ENCODE measurements at regions not wholly inside any gene's neighbourhood (a gene's known extent, or its start where the extent isn't known, plus 50 kb on each side); places are given as distances from the start of the nearest gene placed in this dataset.

DNA sequence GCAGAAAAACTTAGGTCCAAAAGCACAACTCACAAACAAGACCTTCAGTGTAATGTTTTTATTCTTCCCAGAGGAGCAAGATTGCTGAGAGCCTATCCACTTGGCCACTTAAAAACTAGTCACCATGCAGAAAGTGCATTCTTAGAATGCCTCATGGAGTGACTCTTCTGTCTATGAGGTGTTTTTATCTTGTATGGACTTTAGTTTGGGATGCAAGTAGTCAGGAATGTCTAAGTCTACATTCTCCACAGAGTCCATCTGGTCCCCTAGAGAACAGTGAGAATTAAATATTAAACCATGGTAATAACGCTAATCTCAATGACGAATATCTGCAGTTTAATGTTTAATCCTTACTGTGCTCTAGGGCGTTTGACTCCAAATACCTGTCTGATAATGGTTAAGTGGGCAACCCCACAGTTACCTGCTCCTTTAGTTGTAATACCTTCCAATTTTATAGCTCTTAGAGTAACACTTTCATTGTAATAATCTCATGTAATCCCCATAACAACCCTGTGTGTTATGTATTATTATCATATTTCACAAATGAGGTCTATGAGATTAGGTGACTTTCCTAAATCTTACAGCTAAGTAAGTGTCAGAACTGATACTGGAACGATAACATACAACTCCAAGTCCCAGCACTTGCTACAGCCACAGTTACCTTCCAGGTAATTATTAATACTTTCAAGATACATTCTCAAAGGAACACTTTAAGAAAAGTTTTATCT lies 235.6 kb upstream of the JADE1 start:
- DNase-seq (ENCODE audit: low read depth in 4 of 4, low spot score in 3 of 4) = peak in 1 of 4 donors; percentile 56

DNA sequence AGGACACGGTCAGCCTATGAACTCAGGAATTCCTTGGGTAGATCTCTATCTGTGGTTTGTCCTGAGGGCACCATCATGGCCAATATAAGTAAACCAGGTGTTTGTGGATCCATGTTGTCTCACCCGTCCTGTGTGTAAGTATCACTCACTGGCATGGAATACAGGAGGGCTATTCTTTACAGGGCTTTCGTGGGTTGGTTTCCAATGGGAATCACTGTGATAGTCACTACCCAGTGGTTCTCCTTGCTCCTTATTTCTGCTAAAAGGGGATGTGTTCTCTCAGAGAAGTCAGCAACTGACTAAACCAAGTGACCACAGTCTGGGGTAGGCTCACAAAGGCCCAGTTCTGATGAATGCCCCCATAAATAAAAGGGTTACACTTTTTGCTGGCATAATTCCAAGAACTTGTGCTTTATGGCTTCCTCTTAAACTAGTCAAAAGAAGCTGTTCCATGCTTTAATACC lies 236.7 kb upstream of the JADE1 start:
- no peak for DNase-seq (ENCODE audit: low read depth in 4 of 4, low spot score in 3 of 4)

DNA sequence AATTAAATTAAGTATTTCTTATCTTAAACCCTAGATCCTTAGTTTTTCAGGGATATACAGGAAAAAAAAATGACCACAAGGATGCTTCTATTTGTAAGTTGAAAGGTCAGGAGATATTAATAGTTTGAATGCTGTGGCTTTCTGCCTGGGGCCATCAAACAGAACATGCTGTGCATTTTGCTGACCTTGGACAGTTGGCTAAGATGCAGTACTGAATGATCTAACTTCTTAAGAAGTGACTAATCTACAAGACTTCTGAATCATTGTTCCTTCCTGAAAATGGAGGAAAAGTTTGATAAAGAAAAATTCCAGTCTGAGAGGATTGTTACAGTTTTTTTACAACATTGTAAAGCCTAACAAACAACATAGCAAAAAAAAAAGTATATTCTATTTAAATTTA lies 237.8 kb upstream of the JADE1 start:
- DNase-seq (ENCODE audit: low read depth in 4 of 4, low spot score in 3 of 4) = no peak

DNA sequence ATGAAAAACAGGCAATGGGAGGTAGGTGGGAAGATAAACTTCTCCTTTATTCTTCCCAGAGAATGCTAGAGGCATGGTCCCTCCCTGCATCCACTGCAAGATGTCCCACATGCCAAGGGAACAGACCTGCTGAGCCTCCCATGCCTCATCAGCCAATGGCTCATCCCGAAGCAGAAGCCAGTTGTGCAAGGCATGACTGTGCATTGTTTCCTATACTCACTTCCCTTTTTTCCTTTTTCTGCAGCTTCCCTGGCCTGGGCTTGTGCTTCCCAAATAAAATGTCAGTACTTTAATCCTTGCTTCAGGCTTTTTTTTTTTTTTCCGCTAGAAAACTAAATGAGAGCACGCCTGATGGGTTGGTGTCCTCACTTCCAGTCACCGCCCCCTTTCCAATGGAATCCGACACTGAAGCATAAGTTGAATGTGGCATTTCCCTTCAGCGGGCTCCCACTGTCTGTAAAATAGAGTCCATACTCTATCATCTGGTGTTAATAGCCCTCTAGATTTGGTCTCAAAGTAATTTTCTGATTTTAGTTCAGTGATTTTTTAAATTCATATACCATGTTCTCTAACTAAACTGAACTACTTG lies 239.0 kb upstream of the JADE1 start:
- DNase-seq (ENCODE audit: low read depth in 4 of 4, low spot score in 3 of 4) = no peak

DNA sequence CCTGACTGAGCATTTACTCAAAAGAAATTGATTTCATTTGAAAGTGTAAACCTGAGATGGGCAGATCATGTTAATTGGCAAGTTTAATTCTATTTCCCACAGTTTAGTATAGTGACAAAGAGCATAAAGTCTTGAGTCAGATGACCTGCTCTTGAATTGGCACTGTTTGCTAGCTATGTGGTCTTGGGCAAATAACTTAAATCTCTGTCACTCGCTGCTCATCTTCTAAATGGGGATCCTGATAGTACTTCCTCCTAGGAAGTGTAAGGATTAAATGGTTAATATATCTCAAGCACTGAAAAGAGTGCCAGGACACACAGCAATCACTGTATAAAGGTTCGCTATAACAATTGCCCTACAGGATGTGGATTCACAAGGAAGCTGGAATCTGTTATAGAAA lies 242.8 kb upstream of the JADE1 start:
- DNase-seq (ENCODE audit: low read depth in 4 of 4, low spot score in 3 of 4) = no peak

DNA sequence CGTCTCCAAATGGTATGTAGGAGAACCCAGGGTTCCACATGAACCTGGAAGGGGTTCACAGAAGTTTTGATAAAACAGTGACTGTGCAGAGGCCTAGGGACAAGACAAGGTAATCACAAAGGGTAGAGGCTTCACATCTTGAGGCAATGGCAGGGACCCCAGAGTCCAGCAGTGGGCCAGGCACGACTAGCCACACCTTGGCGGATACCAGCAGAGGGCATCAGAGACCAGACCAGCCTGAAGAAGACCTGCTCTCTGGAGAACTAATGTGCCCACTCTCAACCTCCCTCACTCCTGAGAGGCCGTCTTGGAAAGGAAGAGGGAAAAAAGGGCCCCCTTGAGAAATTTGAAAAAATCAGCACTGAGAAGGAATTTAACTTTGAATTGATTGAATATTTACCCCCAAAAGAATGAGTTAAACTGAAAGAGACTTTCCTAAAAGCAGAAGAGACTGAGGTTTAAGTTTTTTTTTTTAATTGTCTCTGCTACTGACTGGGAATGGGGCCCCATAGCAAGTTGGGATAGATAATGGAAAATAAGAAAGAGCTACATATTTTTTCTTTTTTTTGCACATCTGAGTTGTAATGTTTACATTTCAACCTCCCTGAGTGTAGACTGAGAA lies 243.8 kb upstream of the JADE1 start:
- DNase-seq (ENCODE audit: low read depth in 4 of 4, low spot score in 3 of 4) = no peak

DNA sequence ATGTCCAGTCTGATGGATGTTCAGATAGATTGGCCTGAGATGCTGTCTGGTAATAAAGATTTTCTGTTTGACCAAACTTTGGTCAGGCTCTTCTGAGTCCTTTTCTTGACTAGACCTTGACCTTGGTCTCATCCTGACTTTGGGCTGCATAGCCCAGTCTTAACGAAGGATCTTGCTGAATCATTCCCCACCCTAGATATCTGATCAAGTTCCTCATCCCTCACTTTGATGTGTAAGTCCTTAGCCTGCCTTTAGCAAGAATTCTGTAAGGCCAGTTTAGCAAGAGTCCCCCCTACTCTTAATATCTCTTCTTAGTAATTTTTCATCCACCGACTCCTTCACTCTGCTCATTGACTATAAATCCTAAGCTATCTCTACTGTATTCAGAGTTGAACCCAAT lies 244.4 kb upstream of the JADE1 start:
- DNase-seq (ENCODE audit: low read depth in 4 of 4, low spot score in 3 of 4) = no peak

DNA sequence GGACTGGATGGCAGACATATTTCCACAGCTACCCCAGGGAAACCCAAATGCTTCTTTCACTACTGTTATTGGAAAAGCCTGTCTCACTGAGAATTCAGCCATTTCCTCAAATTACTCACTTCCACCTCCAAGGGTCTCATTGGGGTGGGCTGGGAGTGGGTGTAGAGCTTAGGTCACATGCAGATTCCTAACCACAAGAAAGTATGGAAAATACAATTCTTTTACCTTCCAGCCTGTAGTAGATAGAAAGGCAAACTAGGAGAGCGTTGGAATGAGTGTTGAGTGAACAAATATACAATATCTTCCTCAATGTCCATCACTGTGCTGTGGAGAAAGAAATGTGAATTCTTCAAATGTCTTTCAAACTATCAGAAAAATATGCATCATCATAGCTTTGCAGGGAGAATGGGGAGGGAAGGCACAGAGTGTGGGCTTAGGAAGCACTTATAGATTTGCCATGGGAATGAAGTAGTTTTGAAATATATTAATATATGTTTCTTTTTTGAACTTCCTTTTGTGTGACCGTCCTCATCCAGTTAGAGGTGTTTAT lies 245.3 kb upstream of the JADE1 start:
- DNase-seq (ENCODE audit: low read depth in 4 of 4, low spot score in 3 of 4) = no peak

DNA sequence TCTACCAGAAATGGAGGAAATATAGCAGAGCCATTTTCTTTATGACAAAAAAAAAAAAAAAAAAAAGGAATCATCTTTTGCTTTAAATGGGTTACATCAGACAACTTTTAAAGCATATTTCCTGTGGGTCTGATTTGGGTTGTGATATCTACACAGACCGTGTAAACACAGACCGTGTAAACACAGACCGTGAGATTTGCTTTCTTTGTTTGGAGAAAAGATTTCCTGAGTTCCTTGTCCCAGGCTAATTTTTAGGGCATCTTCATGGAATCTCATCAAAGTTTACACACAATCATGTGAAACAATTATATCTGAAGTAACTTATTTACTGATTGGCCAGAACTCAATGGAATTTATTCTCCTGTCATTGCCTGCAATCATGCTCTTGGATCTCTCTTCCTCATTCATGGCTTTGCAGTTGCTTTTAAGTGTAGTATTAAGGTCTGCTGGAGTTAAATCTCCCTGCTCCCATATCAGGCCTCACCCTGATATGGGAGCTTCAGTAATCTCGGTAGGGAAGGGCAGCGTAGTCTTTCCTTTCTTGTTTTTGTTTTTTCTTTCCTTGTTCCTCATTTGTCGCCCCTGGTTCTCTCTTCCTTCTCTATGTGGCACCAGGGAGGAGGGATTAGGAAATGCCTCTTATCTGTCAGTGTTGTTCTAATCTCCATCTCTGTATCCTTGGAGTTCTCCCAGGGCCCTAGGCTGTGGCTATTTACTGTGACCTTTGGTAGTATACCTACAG lies 248.6 kb upstream of the JADE1 start:
- DNase-seq (ENCODE audit: low read depth in 4 of 4, low spot score in 3 of 4) = no peak

DNA sequence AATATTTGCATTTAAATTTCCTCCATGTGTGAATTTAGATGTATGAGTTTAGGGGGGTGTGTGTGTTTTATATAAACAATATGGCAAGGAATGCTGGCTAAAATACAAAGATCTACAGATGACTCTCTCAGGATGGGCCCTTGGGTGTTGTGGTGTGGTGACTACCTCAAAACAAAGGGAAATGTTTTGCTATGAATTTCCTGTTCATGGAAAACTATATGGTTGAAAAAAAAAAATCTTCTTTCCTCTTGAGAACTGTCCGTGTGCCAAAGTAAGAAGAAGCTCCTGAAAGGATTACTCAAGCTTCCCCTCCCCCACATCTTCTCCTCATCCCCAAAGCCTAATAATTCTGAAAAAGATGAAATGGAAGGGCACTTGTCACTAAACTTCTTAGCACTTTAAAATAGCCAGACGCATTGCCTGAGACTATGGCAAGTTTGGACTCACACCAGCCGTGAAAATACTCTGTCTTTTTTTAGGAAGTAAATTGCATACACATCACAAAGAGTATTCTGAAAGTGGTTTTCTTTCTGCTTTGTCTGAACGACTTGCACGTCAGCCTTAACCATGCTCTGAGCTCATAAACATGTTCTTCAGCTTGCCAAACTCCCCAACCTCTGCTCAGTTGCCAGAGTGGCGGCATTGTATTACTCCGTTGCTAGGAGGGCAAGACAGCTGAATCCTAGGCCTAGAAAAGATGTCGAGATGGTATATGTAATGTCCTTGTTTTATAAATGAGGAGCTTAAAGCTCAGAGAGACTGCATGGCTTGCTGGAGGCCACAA lies 250.4 kb upstream of the JADE1 start:
- DNase-seq (ENCODE audit: low read depth in 4 of 4, low spot score in 3 of 4) = no peak

DNA sequence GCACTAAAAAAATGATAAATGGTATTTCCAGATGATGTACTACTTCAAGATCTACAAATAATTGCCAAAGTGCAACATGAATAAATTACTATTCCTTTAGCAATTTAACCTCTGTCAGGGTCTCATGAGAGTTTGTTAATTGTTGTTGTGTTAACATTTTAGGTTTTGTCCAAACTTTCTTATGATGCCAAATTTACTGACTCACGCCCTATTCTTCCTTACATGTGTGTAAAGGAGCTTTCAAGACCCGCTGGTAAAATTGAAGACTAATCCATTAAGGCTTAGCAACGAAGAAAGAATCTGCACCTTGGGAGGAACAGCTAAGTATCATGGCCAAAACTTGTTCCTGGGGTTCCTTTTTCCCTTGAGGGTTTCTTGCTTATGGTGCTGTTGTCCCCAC lies 252.7 kb upstream of the JADE1 start:
- no peak for DNase-seq (ENCODE audit: low read depth in 4 of 4, low spot score in 3 of 4)

DNA sequence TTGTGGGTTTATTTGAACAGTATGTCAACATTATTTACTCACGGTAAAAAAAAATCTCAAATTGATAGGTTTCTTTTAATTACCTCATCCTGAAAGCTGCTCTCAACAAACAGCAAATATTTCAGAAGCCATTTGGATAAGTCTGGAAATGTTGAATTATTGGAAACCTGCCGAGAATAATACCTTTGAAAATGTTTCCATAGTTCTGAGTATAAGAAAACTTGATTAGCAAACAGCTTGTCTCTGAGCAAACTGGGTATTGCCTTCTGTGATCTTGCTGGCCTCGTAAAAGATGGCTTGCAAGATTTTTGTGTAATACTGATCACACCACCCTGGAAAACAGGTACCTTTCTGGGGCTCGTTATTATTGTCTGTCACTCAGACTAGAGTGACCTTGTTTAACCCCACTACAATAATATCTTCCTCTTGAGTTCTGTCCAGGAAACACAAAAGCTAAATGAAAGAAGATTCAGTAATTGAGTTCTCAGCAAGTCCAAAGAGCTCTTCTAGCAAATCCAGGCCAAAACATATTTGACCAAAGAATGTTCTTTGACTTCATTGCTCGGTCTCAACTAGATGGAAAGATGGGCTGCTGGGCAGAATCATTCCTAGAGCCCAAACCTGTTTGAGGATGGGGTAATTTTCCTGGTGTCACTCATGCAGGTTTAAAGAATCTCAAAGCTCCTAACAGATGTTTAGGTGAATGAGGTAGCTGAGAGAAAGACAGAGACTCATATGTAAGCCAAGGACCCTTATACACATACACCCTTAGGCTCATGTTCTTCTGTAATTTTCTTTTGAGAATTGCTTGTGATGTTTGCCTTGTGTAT lies 255.6 kb upstream of the JADE1 start:
- DNase-seq (ENCODE audit: low read depth in 4 of 4, low spot score in 3 of 4) = no peak

DNA sequence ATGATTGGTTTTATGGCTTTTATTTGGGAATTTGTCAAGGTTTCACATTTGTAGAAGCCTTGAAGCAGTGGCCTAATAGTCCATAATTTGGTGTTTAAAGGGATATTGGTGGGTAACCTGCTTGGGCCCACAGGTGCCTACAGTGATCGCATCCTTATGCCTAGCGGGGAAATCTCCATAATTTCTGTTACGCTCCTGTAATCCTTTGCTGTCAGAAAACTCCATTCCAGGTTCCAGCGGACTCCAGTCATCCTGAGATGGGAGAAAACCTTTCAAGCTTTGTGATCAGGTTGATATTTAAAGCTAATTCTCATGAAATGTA lies 257.0 kb upstream of the JADE1 start:
- DNase-seq (ENCODE audit: low read depth in 4 of 4, low spot score in 3 of 4) = no peak

DNA sequence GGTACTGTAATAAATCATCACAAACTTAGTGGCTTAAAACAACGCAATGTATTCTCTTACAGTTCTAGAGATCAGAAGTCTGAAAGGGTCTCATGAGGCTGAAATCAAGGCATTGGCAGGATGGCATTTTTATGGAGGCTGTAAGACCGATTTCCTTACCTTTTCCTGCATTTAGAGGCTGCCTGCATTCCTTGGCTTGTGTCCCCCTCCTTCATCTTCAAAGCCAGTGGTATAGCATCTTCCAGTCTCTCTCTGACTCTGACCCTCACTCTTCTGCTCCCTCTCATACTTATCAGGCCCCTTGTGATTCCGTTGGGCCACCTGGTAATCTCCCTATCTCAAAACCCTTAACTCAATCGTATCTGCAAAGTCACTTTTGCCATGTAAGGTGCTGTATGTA lies 258.2 kb upstream of the JADE1 start:
- no peak for DNase-seq (ENCODE audit: low read depth in 4 of 4, low spot score in 3 of 4)

DNA sequence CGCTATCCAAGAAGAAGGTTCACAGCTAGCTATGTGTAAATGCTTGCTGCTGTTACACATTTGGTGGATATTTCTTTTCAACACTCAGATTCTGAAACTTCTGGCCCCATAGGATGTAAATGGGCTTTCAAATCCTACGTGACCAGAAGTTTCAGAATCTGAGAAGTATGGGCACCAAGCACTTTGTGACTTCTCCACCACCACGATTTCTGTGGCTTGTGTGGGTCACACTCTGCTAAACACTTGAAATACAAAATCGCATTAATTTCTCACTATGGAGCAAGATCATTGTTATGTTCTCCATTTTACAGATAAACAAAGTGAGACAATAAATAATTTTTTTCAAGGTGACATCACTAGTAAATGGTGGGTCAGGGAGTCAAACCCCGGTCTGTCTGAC lies 259.4 kb upstream of the JADE1 start:
- DNase-seq (ENCODE audit: low read depth in 4 of 4, low spot score in 3 of 4) = no peak

DNA sequence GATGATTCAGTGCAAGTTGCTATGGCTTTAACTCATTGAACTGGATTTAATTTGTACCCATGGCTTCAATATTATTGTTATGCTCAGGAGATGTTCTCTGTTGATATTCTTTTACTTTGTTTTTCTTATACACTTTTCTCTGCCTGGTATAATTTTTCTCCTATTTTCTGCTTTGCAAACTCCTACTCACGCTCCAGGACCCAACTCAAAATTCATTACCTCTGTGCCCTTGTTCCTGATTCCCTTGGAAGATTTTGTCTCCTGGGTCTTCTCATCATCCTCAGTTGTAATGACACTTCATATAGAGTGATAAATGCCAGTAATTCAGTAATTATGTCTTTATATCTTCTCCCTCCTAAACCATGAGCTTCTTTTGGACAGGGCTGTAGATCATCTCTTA lies 259.9 kb upstream of the JADE1 start:
- no peak for DNase-seq (ENCODE audit: low read depth in 4 of 4, low spot score in 3 of 4)

DNA sequence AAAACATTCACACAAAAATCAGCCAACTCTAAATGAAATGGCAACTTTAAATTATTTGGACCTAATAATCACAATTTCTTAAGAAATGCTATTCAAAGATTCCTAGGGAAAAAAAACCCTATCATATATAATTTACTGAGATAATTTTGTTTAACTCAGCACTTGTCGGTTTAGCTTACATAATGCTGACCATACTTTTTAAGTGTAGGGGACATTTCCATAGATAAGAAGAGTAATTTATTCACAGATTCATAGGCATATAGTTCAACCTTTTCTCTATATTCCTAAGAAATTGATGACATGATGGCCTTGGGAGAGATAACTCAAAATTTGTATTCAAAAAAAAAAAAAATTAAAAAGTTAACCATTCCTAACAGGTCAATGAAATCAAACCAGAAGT lies 260.8 kb upstream of the PGRMC2 start:
- DNase-seq (ENCODE audit: low read depth in 4 of 4, low spot score in 3 of 4) = no peak

DNA sequence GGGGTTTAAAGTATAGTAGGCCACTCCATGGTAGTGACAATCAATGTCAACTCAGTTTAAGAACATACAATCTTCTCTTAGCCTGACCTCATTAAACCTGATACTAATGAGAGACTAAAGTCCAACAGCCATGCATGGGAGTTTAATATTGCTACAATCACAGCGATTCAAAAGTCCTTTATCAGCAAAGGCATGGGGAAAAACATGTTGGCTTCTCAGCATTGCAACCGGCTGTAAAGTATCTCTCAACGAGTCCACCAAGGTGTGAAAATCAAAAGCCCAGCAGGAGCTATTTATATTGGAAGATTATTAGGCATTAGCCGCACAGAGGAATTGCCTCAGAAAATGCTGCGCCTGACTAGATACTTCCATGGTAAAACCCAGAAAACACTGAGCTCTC lies 256.7 kb upstream of the PGRMC2 start:
- no peak for DNase-seq (ENCODE audit: low read depth in 4 of 4, low spot score in 3 of 4)

DNA sequence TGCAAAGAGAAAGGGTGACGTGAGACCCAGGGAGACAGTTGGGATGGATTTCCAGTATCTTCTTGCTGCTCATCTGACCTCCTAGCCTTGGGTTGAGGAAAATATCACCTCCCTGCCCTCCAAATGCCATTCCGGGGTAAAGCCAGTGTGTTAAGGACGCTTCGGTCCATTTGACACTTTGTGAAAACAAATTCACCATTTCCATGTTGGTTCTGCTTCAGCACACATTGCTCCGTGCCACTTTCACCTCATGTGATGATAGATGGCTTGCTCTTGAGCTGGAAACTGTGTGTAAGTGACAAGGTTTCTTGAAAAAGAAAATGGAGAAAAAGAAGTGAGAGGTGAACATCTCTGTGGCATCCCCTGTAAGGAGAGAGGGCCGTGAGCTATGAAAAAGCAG lies 256.1 kb upstream of the PGRMC2 start:
- peak in 1 of 4 donors; percentile 19 for DNase-seq (ENCODE audit: low read depth in 4 of 4, low spot score in 3 of 4)

DNA sequence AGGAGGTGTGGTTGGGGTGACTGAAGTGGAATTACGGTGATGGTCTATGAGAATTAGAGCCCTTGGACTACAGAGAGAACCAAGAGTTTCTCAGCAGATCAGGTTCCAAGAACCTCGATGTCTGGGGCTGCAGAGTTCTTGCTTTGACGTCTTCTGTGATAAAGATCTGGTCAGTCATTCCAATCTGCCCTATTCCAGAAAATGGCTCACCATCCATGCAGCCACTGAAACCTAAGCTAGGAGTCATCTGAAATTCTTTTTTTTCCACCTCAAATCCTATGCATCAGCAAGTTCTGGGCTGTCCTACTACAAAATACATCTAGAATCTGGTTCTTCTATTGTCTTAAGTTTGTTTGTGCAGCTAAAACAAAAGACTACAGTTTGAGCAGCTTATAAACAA lies 254.4 kb upstream of the PGRMC2 start:
- DNase-seq (ENCODE audit: low read depth in 4 of 4, low spot score in 3 of 4) = no peak

All from left renal pelvis (tissue), 4 donors.